ENCODE measurements at regions not wholly inside any gene's neighbourhood (a gene's known extent, or its start where the extent isn't known, plus 50 kb on each side); places are given as distances from the start of the nearest gene placed in this dataset.

GRCh38 chr6:25022140-25022553, 86.4 kb upstream of the RIPOR2 start:
- no peak for TF ChIP-seq TOX (CRISPR knock-in tag; IDR thresholded peaks at IDR 0.05; ENCODE audit: borderline replicate concordance)
- TF ChIP-seq TCF4 (CRISPR knock-in tag; IDR thresholded peaks at IDR 0.05; ENCODE audit: borderline replicate concordance), result no peak
- no peak for TF ChIP-seq CSRNP3 (CRISPR knock-in tag; IDR thresholded peaks at IDR 0.05)
- no peak for TF ChIP-seq RARB (CRISPR knock-in tag; IDR thresholded peaks at IDR 0.05)
- TF ChIP-seq PATZ1 (CRISPR knock-in tag; IDR thresholded peaks at IDR 0.05; ENCODE audit: borderline replicate concordance), result no peak
- TF ChIP-seq ZFP30 (CRISPR knock-in tag; IDR thresholded peaks at IDR 0.05), result no peak
- TF ChIP-seq CREB5 (CRISPR knock-in tag; IDR thresholded peaks at IDR 0.05; ENCODE audit: low read depth), result no peak
- no peak for TF ChIP-seq POU6F1 (CRISPR knock-in tag; IDR thresholded peaks at IDR 0.05; ENCODE audit: borderline replicate concordance, low read depth)
- no peak for TF ChIP-seq ESRRG (CRISPR knock-in tag; IDR thresholded peaks at IDR 0.05)
- TF ChIP-seq ZNF8 (CRISPR knock-in tag; IDR thresholded peaks at IDR 0.05), result no peak

All from SK-N-SH treated with all-trans-retinoic acid at 6 μM for 48 hours (cell line).